ENCODE measurements at regions not wholly inside any gene's neighbourhood (a gene's known extent, or its start where the extent isn't known, plus 50 kb on each side); places are given as distances from the start of the nearest gene placed in this dataset.
"Not testable (repeated sequence)": the region's sequence is repeated elsewhere in the genome, so short reads cannot be mapped to it uniquely, and the experiment has no call there.

GRCh38 chr5:92665506-92665905 lies 915.5 kb downstream of the NR2F1-AS1 start:
- no peak for DNase-seq

- DNase-seq = no peak
These were observed 918.3 kb downstream of the NR2F1-AS1 start for GRCh38 chr5:92662741-92663140.

DNA sequence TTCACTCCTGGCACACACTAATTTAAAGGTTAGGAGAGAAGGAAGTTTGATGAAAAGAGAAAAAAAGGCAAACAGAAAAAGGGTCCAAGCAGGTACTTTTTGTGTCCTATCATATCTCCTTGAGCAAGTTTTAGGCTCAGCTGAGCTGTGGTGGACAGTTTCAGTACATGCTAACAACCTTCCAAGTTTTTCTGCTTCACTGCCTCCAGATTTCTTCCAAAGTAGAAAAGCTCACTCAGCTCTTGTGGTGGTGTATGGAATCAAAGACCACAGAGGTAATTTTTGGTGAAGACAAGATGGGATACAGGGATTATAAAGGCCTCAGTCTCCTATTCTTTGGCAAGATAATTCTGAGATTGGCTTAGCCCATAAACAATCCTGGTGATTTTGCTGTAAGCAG lies 921.8 kb downstream of the NR2F1-AS1 start:
- DNase-seq = no peak

DNA sequence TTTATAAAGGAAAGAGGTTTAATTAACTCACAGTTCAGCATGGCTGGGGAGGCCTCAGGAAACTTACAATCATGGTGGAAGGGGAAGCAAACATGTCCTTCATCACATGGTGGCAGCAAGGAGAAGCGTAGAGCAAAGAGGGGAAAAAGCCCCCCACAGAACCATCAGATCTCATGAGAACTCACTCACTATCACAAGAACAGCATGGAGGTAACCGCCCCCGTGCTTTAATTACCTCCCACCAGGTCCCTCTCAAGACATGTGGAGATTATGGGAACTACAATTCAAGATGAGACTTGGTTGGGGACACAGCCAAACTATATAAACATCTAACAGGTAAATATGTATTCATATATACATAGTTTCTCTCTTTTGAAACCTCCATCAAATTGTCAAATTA lies 926.4 kb downstream of the NR2F1-AS1 start:
- not testable (repeated sequence) for DNase-seq

- no peak for DNase-seq
These were observed 927.1 kb downstream of the NR2F1-AS1 start for GRCh38 chr5:92653730-92654461.

- peak; percentile 26 for DNase-seq
These were observed 928.3 kb downstream of the NR2F1-AS1 start for GRCh38 chr5:92652756-92653155.

GRCh38 chr5:92644266-92644886 lies 936.6 kb downstream of the NR2F1-AS1 start:
- DNase-seq = no peak

- DNase-seq = peak; percentile 33
These were observed 939.7 kb downstream of the NR2F1-AS1 start for GRCh38 chr5:92641031-92641962.

GRCh38 chr5:92640340-92640739 lies 940.7 kb downstream of the NR2F1-AS1 start:
- DNase-seq = no peak

GRCh38 chr5:92637960-92638359 lies 943.1 kb downstream of the NR2F1-AS1 start:
- DNase-seq = no peak

- DNase-seq = no peak
These were observed 943.8 kb downstream of the NR2F1-AS1 start for GRCh38 chr5:92637247-92637646.

GRCh38 chr5:92635001-92635461 lies 946.0 kb downstream of the NR2F1-AS1 start:
- DNase-seq = no peak

GRCh38 chr5:92633875-92634487 lies 947.0 kb downstream of the NR2F1-AS1 start:
- DNase-seq = no peak

DNA sequence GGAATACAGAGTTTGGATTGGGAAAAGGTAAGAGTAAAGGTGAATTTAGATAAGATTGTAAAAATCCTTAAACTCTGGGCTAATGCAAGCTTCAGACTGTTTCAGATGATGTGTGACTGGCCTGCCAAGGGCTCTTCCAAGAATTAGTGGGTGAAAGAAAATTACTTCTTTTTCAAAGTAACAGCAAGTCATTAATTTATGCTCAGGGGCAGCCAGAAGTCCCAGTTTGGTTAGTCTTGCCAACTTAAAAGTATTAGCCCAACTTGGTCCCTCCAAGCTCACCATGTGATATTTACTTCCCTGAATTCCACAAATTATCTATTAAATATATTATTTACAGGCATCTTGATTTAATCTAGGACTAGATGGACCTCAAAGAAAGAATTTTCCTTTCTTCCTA lies 947.8 kb downstream of the NR2F1-AS1 start:
- DNase-seq = no peak

DNA sequence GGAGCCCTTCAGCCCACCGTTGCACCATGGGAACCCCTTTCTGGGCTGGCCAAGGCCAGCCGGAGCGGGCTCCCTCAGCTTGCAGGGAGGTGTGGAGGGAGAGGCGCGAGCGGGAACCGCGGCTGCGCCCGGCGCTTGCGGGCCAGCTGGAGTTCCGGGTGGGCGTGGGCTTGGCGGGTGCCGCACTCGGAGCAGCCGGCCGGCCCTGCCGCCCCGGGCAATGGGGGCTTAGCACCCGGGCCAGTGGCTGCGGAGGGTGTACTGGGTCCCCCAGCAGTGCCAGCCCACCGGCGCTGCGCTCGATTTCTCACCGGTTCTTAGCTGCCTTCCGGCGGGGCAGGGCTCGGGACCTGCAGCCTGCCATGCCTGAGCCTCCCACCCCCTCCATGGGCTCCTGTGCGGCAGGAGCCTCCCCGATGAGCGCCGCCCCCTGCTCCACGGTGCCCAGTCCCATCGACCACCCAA lies 949.8 kb downstream of the NR2F1-AS1 start:
- DNase-seq = not testable (repeated sequence)

DNA sequence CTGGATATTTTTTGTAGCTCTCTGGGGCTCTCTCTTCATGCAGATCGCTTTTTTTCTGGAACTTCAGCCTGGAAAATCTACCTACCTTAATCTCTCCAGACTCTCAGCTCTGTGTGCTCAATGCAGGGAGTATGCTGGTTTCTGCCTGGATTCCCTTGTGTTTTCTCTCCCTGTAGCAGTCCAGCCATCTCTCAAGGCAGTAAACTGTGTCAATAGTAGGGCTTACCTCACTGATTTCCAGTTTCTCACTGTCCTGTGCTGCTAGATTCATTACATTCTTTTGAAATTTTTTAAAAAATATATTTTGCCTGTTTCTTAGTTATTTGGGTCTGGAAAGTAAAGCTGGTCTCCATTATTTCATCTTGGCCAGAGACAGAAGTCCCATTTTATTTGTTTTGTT lies 951.4 kb downstream of the NR2F1-AS1 start:
- DNase-seq = no peak

GRCh38 chr5:92629000-92629399 lies 952.0 kb downstream of the NR2F1-AS1 start:
- no peak for DNase-seq

DNA sequence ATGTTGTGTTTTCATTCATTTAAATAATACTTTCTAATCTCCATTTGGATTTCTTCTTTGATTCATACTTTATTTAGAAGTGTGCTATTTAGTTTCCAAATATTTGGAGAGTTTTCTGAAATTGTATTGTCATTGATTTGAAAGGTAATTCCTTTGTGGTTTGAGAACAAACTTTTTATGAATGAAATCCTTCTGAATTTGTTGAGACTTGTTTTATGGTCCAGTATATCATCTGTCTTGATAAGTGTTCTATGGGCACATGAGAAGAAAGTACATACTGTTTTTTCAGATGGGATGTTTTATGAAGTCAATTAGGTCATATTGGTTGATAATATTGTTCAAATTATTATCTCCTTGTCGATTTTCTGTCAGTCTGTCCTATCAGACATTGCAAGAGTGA lies 953.8 kb downstream of the NR2F1-AS1 start:
- DNase-seq = no peak

GRCh38 chr5:92616085-92616484 lies 964.9 kb downstream of the NR2F1-AS1 start:
- DNase-seq = no peak

DNA sequence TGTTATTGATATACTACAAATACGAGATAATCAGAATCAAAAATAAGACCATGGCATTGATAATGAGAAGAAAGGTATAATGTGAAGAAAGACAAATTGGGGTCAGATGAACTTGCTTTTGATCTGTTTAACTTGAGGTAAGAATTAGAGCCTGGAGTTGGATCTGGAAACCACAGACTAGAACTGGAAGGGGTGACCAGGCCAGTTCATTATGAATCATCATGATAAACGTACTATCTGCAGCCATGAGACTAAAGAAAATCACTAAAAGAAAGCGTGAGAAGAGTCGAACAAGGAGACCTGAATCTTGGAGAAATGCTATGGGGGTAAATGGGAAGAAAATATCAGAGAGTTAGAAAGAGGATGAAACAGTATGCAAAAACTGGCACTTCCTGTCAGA lies 967.5 kb downstream of the NR2F1-AS1 start:
- no peak for DNase-seq

DNA sequence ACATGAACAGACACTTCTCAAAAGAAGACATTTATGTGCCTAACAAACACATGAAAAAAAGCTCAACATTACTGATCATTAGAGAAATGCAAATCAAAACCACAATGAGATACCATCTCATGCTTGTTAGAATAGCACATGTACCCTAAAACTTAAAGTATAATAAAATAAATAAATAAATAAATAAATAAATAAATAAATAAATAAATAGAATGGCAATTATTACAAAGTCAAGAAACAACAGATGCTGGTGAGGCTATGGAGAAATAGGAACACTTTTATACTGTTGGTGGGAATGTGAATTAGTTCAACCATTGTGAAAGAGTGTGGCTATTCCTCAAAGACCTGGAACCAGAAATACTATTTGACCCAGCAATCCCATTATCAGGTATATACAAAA lies 970.6 kb downstream of the NR2F1-AS1 start:
- DNase-seq = not testable (repeated sequence)

- no peak for DNase-seq
These were observed 975.4 kb downstream of the NR2F1-AS1 start for GRCh38 chr5:92605591-92605990.

Measured in NCI-H2171 treated with DMSO at 0.1 percent for 48 hours (cell line).